WI38 (cell line): ENCODE measurements at regions not wholly inside any gene's neighbourhood (a gene's known extent, or its start where the extent isn't known, plus 50 kb on each side); places are given as distances from the start of the nearest gene placed in this dataset.

Experiments used
- H3K4me3 ChIP-seq: 2 replicates; pipeline ENCODE4 v1.5.1; 2011; ENCODE audit warnings: low read depth, mild to moderate bottlenecking, control low read depth, low read length
- CTCF ChIP-seq: IDR thresholded peaks from 2 replicates; pipeline ENCODE4 v1.5.1; 2012; ENCODE audit warnings: low read depth, mild to moderate bottlenecking, control low read depth, low read length

DNA sequence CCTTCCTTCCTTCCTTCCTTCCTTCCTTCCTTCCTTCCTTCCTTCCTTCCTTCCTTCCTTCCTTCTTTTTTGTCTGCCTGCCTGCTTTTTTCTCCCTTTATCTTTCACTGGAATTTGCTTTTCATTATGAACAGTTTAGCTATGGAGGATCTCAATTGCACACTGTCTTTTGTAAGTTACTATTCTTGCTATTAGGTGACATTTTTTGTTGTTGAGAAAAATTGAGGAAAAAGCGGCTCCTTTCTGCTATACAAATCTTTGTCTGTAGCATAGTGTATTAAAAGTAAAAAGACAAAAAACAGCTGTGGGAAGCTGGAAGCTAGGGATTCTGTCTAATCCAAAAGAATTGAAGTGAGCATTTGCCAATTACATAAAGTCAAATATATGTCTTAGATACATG is 448.7 kb downstream of the DCDC2C start:
- H3K4me3 ChIP-seq, result no peak overlapping the region
- no peak for TF ChIP-seq CTCF

GRCh38 chr2:4168834-4169233 is 465.5 kb downstream of the DCDC2C start:
- no peak overlapping the region for H3K4me3 ChIP-seq
- no peak for TF ChIP-seq CTCF

- H3K4me3 ChIP-seq, result no peak overlapping the region
- TF ChIP-seq CTCF, result no peak
Observed at GRCh38 chr2:4174796-4175195, 471.4 kb downstream of the DCDC2C start.

DNA sequence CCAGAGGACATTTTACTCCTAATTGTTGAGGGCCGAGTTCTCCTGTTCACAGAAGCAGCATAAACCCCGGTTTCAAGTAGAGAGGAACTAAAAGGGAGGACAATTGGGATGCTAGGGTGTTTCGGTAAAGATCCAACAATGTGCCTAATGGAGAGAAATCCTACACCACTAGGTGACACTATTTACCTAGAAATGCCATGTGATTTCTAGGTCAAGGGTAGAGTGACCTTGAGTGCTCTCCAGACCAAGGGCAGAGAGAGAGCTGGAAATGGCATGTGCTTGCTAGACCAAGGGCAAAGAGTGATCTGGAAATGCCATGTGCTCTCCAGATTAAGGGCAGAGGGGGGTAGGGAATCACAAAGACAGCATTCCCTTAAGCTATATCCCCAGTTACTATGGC is 472.0 kb downstream of the DCDC2C start:
- no peak for TF ChIP-seq CTCF
- no peak overlapping the region for H3K4me3 ChIP-seq

DNA sequence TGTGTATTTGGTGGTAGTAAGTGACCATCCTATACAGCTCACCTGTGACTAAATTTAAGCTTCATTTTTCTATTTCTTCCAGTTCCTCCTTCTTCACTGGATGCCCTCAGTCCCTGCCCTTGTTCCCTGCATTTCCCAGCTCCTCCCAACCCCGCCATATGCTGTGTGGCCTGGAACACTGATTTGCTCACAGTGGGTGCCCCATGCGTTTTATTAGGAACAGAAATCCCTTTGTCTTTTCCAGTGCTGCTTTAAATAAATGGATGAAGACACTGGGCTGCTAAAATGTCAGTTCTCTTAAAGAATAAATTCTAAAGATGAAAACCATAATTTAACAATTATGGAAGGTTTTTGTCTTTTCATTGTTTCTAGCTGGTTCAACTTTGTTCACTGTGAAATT is 477.3 kb downstream of the DCDC2C start:
- no peak overlapping the region for H3K4me3 ChIP-seq
- TF ChIP-seq CTCF, result no peak

DNA sequence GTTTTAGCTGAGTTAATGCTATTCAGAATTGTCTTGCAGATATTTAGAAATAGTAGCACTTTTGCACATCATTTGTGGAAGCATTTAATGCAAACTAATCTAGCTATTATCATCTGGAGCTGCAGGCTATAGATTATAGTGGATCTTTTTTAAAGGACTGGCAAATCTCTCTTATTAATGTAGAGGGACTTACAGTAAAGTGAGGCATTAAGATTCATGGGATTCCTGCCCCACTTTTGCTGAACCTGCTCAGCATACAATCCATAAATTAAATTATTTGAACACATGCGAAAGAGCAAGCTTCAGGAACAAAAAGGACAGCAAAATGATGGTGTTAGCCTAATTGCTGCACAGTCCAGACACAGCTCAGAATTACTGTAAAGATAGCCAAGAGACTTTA is 477.7 kb downstream of the DCDC2C start:
- no peak overlapping the region for H3K4me3 ChIP-seq
- no peak for TF ChIP-seq CTCF

DNA sequence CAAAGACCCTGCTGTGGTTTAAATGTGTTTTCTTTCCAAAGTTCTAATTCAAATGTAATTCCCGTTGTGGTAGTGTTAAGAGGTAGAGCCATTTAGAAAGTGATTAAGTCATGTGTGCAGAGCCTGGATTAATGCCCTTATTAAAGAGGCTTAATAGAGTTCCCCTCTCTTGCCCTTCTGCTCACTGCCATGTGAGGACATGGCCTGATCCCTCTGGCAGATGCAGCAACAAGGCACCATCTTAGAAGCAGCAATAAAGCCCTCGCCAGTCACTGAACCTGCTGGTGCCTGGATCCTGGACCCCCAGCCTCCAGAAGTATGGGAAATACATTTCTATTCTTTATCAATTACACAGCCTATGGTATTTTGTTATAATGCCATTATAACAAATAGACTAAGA is 485.2 kb downstream of the DCDC2C start:
- no peak overlapping the region for H3K4me3 ChIP-seq
- TF ChIP-seq CTCF, result no peak
